ENCODE measurements at regions not wholly inside any gene's neighbourhood (a gene's known extent, or its start where the extent isn't known, plus 50 kb on each side); places are given as distances from the start of the nearest gene placed in this dataset.
"Not testable (repeated sequence)": the region's sequence is repeated elsewhere in the genome, so short reads cannot be mapped to it uniquely, and the experiment has no call there.

- no peak for DNase-seq
Measured at GRCh38 chr11:97617031-97617430, 1227.2 kb downstream of the JRKL start.

DNA sequence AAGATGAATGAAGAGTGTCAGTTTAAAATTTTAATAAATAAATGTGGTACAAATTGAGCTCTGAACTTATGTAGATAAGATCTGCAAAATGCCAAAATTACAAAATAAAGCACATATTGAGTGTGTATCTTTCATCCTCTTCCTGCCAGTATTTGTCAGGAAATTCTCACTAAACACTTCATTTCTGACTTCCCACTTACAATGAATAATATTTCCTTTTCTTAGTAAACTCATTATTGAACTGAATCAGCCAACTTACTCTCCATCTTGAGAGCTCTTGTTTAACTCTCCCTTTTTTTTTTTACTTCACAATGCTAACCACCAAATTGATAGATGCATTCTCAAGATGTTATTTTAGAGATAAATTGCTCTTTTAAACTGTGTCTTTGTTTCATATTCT, 1230.2 kb downstream of the JRKL start:
- no peak for DNase-seq

DNA sequence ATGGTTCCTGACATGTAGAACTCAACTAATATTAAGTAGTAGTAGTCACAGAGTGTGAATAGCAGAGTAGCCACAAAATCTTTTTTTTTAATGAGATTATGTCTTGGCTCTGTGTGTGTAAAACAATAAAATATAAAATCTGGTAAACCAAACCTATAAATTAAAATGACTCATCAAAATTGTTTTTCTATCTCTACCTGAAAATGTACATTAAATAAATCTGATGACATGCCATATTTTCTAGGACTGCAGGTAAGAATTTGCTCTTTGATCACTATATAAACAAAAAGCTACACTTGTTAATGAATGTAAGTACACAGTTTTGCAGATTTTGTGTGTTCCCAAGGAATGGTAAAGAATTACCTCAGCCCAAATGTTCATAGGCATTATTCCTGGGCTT, 1231.5 kb downstream of the JRKL start:
- no peak for DNase-seq

DNA sequence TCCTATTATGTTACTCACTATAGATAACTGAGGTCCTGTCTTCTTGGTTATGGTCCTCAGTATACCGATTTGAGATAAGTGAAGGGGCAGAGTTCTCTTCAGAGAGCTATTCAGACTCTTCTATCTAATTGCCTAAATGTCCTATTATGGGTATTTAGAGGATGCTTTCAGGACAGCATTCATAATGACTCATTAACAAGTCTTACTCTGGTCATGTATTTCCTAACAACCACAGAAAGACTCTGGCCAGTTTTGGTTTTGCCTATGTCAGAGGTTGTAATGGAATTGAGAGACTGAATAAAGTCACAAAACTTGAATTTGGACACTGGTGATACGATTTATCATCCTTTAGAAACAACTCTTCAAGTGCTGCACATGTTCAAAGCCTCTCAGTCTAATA, 1233.0 kb downstream of the JRKL start:
- no peak for DNase-seq

DNA sequence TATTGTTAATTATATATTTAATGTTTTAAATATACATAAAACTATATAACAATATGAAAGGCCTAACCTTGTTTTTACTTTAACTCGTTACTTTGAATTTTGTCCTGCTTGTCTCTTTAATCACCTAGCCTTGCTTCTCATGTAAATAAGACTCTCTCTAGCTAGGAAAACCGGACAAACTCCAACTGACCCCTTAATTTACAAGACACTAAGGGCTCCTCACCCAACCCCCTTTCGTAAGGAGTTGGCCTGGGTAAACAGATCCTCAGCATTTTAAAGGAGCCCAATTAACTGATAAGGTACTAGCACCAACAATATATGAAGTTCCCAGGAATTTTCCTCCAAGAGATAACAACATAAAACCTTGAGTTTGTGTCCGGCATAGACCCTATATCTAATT, 1246.9 kb downstream of the JRKL start:
- not testable (repeated sequence) for DNase-seq

GRCh38 chr11:97637701-97638100, 1247.9 kb downstream of the JRKL start:
- no peak for DNase-seq

DNA sequence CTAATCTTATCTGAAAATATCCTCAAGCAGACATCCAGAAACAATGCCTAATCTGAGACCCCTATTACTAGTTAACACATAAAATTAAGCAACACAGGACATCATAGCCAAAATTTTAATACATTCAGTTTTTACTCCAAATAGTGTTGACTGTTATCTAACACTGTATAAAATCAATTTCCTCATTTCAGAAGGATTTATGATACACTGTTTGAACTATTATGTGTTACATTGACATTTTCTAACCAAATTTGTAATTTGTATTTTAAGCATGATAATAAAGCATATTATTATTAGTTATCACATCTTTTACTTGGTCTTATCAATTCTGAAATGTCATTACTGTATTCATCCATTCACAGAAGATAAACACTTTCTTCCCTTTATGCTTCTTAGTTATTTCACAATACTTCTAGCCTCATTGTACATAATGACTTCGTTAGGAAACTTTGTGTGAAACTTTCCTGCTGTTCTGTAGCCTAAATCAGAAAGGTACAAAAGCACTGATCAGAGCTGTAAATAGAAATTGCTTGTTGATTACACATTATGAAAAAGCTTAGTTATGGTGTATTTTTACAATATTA, 1248.9 kb downstream of the JRKL start:
- DNase-seq: no peak

- no peak for DNase-seq
Measured at GRCh38 chr11:97641988-97642387, 1252.2 kb downstream of the JRKL start.

- DNase-seq: no peak
Measured at GRCh38 chr11:97645736-97646135, 1255.9 kb downstream of the JRKL start.

DNA sequence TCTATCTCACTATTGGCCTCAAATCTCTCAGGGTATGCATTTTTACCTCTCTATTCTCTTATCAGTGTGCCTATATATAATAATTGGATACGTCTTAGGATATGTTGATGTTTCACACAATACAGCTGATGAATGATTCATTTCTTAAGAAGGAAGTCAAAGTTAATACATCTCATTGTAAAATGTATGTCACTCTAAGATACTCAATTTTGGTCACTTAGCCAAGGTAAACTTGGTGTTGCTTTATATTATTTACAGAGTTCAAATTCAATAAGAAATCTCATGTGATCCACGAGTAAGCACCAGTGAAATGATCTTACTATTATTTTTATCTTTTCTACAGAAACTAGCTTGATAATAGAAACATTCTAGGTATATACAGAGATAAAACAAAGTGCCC, 1266.5 kb downstream of the JRKL start:
- no peak for DNase-seq

DNA sequence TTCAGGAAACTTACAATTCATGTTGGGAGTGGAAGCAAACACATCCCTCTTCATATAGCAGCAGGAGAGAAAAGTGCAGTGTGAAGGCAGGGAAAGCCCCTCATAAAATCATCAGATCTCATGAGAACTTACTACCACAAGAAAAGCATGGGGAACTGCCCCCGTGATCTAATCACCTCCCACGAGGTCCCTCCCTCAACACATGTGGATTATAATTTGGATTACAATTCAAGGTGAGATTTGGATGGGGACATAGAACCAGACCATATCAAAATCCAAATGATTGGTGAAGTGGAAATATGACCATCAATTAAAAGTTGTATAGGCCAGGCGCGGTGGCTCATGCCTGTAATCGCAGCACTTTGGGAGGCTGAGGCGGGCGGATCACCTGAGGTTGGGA, 1268.0 kb downstream of the JRKL start:
- no peak for DNase-seq

GRCh38 chr11:97667057-97667456, 1277.2 kb downstream of the JRKL start:
- no peak for DNase-seq

- no peak for DNase-seq
Measured at GRCh38 chr11:97683733-97684132, 1293.9 kb downstream of the JRKL start.

- no peak for DNase-seq
Measured at GRCh38 chr11:97684486-97685439, 1295.0 kb downstream of the JRKL start.

- no peak for DNase-seq
Measured at GRCh38 chr11:97685695-97686094, 1295.9 kb downstream of the JRKL start.

- no peak for DNase-seq
Measured at GRCh38 chr11:97687111-97687510, 1297.3 kb downstream of the JRKL start.

DNA sequence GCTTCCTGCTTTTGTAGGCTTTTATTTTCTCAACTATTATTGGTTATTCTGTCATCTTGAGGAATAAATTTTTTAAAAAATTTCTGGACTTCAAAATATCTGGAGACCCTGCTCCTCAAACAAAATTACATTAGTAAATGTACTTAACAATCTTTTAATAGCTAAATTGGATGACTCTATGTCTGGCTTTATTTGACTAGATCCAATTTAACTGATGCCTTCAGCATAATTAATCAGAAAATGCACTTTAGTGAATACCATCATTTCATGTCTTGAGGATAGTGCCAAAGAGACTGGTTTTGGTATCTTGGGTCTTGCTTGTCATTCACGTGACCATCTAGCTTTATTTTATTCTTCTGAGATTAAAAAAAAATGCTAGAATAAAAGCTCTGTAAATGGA, 1301.2 kb downstream of the JRKL start:
- DNase-seq: no peak

GRCh38 chr11:97702951-97703350, 1313.1 kb downstream of the JRKL start:
- DNase-seq: no peak

- DNase-seq: no peak
Measured at GRCh38 chr11:97703851-97704250, 1314.0 kb downstream of the JRKL start.

GRCh38 chr11:97705441-97705840, 1315.3 kb upstream of the CNTN5 start:
- not testable (repeated sequence) for DNase-seq

DNA sequence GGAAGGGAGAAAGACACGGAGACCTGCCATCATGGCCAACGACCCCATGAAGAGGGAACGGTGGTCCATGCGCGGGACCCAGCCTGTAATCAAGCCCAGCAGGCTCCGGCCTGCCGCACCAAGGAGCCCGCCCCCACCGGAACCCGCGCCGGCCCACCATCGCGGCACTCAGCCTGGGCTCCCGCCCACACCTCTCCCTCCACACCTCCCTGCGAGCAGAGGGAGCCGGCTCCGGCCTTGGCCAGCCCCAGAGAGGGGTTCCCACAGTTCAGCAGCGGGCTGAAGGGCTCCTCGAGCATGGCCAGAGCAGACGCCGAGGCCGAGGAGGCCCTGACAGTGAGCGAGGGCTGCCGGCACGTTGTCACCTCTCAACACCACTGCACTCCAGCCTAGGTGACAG, 1302.8 kb upstream of the CNTN5 start:
- DNase-seq: no peak

GRCh38 chr11:97722065-97722464, 1298.7 kb upstream of the CNTN5 start:
- DNase-seq: no peak

- DNase-seq: no peak
Measured at GRCh38 chr11:97722721-97723120, 1298.0 kb upstream of the CNTN5 start.

- DNase-seq: no peak
Measured at GRCh38 chr11:97729546-97730272, 1291.0 kb upstream of the CNTN5 start.
